ENCODE measurements at regions not wholly inside any gene's neighbourhood (a gene's known extent, or its start where the extent isn't known, plus 50 kb on each side); places are given as distances from the start of the nearest gene placed in this dataset.

GRCh38 chr12:127306604-127307215 is 960.3 kb upstream of the TMEM132C start:
- Histone ChIP-seq H3K4me1 (ENCODE audit: control insufficient read depth, insufficient read depth, low read length) (no peaks in the 10 kb centered on the region), H3K9ac (ENCODE audit: control insufficient read depth, insufficient read depth, low read length) (no peak overlapping the region), H3K4me2 (ENCODE audit: control insufficient read depth, insufficient read depth) (no peak overlapping the region), H3K36me3 (ENCODE audit: control insufficient read depth in 2 of 2, insufficient read depth in 2 of 2, low read length in 1 of 2) (no peaks in the 10 kb centered on the region), H4K20me1 (ENCODE audit: control insufficient read depth, insufficient read depth) (no peaks in the 10 kb centered on the region), H3K4me3 (no peak overlapping the region), H3K79me2 (ENCODE audit: control insufficient read depth, insufficient read depth, low read length) (no peaks in the 10 kb centered on the region), H3K27ac (ENCODE audit: control insufficient read depth, insufficient read depth) (no peak overlapping the region), H2AFZ (ENCODE audit: control insufficient read depth, low read depth, low read length) (no peak overlapping the region), H3K9me3 (replicated peaks; ENCODE audit: control insufficient read depth, insufficient read depth, low read length) (no peaks in the 10 kb centered on the region), H3K27me3 (replicated peaks in 1 of 2; ENCODE audit: control insufficient read depth in 2 of 2, insufficient read depth in 2 of 2, low read length in 1 of 2) (no peaks in the 10 kb centered on the region)
- ChIA-PET SMC1A (ENCODE audit: uncharacterized antibody, unreplicated experiment) (no interaction called here), RAD21 (ENCODE audit: unreplicated experiment) (no interaction called here), CTCF (interaction anchor here (0.6 kb wide), 1 partner anchor 72 kb away, joined by 3 read pairs; no protein-coding TSS in a partner anchor), POLR2A (no interaction called here)
- intact Hi-C loops (cut with micrococcal nuclease; ENCODE audit: unreplicated experiment): no loop called here
- ATAC-seq (no peak), DNase-seq (ENCODE audit: low read depth, low spot score) (no peak), FAIRE-seq (no peak)
- no peak for TF ChIP-seq ESRRA (IDR thresholded peaks at IDR 0.05; ENCODE audit: low read length)
- no peak for TF ChIP-seq HDAC2 (IDR thresholded peaks at IDR 0.05)
- no peak for TF ChIP-seq KDM1A (IDR thresholded peaks at IDR 0.05; ENCODE audit: borderline replicate concordance)
- BruUV-seq (replicated peaks): no TSS peak
- 1% methylated on average over 4 of the region's 4 CpGs for WGBS (ENCODE audit: insufficient coverage, insufficient replicate concordance, low lambda C conversion rate, missing lambda C conversion rate)
- in situ Hi-C loops (cut with MboI): no loop called here

- WGBS (ENCODE audit: insufficient coverage, insufficient replicate concordance, low lambda C conversion rate, missing lambda C conversion rate): 36% methylated on average over 6 of the region's 6 CpGs
- Histone ChIP-seq H3K9ac (ENCODE audit: control insufficient read depth, insufficient read depth, low read length) (no peak overlapping the region), H3K4me3 (no peak overlapping the region), H3K36me3 (ENCODE audit: control insufficient read depth in 2 of 2, insufficient read depth in 2 of 2, low read length in 1 of 2) (no peaks in the 10 kb centered on the region), H3K4me2 (ENCODE audit: control insufficient read depth, insufficient read depth) (no peak overlapping the region), H3K79me2 (ENCODE audit: control insufficient read depth, insufficient read depth, low read length) (no peaks in the 10 kb centered on the region), H3K9me3 (replicated peaks; ENCODE audit: control insufficient read depth, insufficient read depth, low read length) (no peaks in the 10 kb centered on the region), H4K20me1 (ENCODE audit: control insufficient read depth, insufficient read depth) (no peaks in the 10 kb centered on the region), H3K27me3 (replicated peaks in 1 of 2; ENCODE audit: control insufficient read depth in 2 of 2, insufficient read depth in 2 of 2, low read length in 1 of 2) (no peaks in the 10 kb centered on the region), H2AFZ (ENCODE audit: control insufficient read depth, low read depth, low read length) (no peak overlapping the region), H3K27ac (ENCODE audit: control insufficient read depth, insufficient read depth) (no peak overlapping the region), H3K4me1 (ENCODE audit: control insufficient read depth, insufficient read depth, low read length) (no peaks in the 10 kb centered on the region)
- intact Hi-C loops (cut with micrococcal nuclease; ENCODE audit: unreplicated experiment): no loop called here
- BruUV-seq (replicated peaks): no TSS peak
- POLR2A ChIA-PET: no interaction called here
- in situ Hi-C loops (cut with MboI): no loop called here
- FAIRE-seq (no peak), ATAC-seq (no peak), DNase-seq (ENCODE audit: low read depth, low spot score) (no peak)
- RAD21 ChIA-PET (ENCODE audit: unreplicated experiment): no interaction called here
- CTCF ChIA-PET: interaction anchor here (0.6 kb wide), 1 partner anchor 71 kb away, joined by 3 read pairs; no protein-coding TSS in a partner anchor
- SMC1A ChIA-PET (ENCODE audit: uncharacterized antibody, unreplicated experiment): no interaction called here
- TF ChIP-seq CBX3 (IDR thresholded peaks at IDR 0.05; ENCODE audit: borderline replicate concordance, low read depth) (no peak), GABPA (IDR thresholded peaks at IDR 0.05; ENCODE audit: low read depth) (no peak), ATF7 (IDR thresholded peaks at IDR 0.05; ENCODE audit: low read depth) (no peak), PAX5 (IDR thresholded peaks at IDR 0.05; ENCODE audit: borderline replicate concordance, low read depth, low read length) (no peak), PRDM15 (CRISPR knock-in tag; IDR thresholded peaks at IDR 0.05) (no peak), BCL11A (IDR thresholded peaks at IDR 0.05; ENCODE audit: low read depth, low read length) (no peak), CEBPB (IDR thresholded peaks at IDR 0.05; ENCODE audit: borderline replicate concordance in 1 of 2, low read depth in 2 of 2, low read length in 2 of 2) (no peak), TBL1XR1 (IDR thresholded peaks at IDR 0.05; ENCODE audit: low read depth, low read length) (no peak), KLF5 (IDR thresholded peaks at IDR 0.05; ENCODE audit: partially characterized antibody) (no peak)
Measured at GRCh38 chr12:127307528-127307927, 959.4 kb upstream of the TMEM132C start.
